GM21717 (cell line): ENCODE measurements at regions not wholly inside any gene's neighbourhood (a gene's known extent, or its start where the extent isn't known, plus 50 kb on each side); places are given as distances from the start of the nearest gene placed in this dataset.

Source experiments
- ATAC-seq: cut with Tn5 transposase; IDR thresholded peaks from one replicate; pipeline ENCODE4 v1.9.1; 2021; ENCODE audit warnings: mild to moderate bottlenecking, moderate library complexity; ENCODE audit not compliant: unreplicated experiment

DNA sequence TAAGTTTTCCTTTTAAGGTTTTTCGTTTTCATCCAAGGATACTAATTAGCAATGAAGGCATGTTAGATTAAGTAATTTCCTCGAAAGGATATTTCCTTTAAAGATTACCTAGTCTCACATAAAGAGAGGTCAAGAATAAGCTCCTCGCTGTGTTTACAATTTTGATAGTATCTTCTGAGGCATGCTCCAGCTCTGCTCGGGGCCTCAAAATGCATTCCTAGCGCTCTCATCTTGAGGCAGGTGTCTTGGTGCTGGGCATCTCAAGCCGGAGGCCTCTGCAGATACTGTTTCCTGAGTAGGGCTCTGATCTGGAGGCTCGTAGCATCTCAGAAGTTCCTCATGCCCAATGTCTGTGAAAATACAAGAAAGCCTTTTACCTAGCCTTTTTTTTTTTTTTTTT is 128.6 kb upstream of the SNX19 start:
- no peak for ATAC-seq

DNA sequence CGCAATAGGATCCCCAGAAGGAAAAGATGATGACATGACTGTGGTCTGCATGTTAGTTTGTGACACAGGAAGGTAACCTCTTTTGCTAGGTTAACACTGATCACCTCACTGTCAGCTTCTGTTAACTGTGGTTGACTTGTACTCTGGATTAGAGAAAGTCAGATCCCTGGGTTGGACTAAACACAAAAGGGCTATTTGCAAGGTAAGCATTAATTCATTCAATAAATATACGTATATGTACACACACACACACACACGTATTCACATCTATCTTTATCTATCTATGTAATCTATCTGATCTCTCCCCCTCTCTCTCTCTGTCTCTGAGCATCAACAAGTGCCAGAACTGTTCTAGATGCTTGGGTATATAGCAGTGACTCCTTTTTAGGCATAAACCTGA is 136.1 kb upstream of the SNX19 start:
- no peak for ATAC-seq

- no peak for ATAC-seq
Observed at GRCh38 chr11:131056036-131056435, 139.8 kb upstream of the SNX19 start.

GRCh38 chr11:131063638-131064037 is 147.4 kb upstream of the SNX19 start:
- ATAC-seq, result no peak

DNA sequence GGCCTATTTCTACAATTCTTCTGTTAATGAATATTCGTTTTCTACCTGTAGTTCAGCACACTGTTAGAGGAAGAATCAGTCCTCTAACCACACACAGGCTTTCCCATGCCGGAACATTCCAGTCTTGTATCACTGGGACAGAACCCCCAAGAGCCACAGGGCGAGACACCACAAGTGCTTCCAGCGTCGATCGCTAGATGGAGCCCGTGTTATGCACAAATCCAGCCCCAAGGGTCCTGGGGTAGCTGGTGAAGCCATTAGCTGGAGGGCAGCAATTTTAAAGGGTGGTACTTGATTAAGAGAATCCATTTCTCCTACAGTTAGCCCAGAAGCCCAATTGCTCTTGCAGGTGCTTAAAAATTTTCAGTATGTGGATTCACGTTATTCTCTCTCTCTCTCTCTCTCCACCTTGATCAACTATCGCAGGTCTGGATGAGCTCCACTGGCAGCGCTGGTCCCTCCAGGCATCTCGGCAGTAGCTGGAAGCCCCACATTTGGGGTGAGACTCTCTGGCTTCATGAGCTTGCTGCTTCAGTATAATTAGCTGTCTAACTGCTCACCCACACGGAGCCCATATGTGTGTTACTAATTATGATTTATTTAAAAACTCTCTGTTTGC is 148.2 kb upstream of the SNX19 start:
- ATAC-seq, result peak; percentile 56

GRCh38 chr11:131065435-131066413 is 149.4 kb upstream of the SNX19 start:
- no peak for ATAC-seq

DNA sequence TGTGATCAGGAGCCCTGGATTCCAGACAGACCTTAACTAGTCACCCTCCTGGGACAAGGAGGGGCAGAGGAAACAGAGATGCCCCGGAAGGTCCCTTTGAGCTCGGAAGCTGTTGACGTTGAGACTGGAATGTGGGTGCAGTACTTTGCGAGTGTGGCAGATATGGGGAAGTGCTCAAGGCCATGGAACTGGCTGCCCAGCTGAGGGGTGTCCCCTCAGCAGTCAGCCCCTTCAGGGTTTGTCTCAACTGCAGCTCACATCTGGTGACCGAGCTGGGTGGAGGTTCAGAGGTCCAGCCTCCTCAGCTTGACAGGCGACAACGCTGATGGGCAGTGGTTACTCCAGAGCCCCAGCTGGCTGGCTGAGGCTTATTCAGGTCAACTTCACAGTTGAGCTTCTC is 150.3 kb upstream of the SNX19 start:
- ATAC-seq, result no peak

GRCh38 chr11:131070365-131070764 is 154.1 kb upstream of the SNX19 start:
- no peak for ATAC-seq

GRCh38 chr11:131073167-131073566 is 156.9 kb upstream of the SNX19 start:
- ATAC-seq, result no peak

DNA sequence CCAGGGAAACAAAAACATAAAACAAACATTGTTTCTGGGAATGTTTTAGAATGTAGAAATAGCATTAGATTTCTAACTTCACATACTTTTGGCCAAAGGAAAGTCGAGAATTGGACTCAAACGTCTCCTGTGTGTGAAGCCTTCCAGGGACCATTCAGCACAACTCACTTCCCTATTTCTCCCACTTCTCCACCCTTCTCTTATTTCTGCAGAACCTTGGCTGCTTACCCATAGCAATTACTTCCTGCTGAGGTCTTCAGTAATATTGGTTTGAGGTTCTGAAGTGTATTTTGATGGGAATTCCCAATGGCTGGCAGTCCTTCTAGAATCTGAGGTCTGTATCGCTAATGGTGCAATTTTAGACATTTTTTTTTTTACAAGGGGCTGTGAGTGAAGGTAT is 158.3 kb upstream of the SNX19 start:
- no peak for ATAC-seq

GRCh38 chr11:131077340-131077739 is 161.1 kb upstream of the SNX19 start:
- no peak for ATAC-seq

GRCh38 chr11:131079036-131079435 is 162.8 kb upstream of the SNX19 start:
- ATAC-seq, result no peak

DNA sequence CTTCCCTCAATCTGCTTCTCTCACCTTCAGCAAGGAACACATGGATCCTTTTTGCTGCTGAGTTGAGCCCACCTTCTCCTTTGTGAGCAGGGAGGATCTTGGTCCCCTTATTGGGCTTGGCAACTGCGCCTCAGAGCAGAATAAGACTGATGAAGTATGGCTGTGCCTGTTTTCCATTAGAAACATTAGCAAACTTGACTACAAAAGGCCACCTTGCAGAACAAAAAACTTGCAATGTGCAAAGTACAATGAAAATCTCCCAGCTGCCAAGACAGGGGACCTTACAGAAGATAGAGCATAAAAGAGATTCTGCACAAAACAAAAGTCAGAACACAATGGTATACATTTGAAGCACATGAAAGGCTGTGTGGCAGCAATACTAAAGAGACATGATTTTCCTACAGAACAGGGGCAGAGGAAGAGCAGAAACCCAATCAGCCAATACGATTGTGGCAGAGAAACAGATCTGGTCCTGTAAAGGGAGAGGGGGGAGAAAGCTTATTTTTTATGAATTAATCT is 173.5 kb upstream of the SNX19 start:
- no peak for ATAC-seq

- no peak for ATAC-seq
Observed at GRCh38 chr11:131092469-131092868, 176.2 kb upstream of the SNX19 start.

DNA sequence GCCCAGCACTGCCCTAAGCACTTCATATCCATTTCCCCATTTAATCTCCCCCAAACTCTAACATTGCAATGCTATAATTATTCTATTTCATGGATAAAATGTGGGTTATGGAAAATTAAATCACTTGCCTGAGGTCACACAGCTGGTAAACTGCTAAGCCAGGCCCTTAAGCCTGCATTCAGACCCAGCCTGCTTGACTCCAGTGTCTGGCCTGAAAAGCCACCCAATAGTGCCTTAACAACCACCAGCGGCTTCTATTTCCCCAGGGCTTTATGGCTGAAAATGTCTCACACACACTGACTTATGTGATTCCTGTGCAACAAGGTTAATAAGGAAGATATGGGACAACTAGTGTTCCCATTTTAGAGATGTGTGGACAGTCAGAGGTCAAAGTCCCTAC is 178.5 kb upstream of the SNX19 start:
- ATAC-seq, result no peak

GRCh38 chr11:131095511-131096185 is 179.4 kb upstream of the SNX19 start:
- ATAC-seq, result no peak

- no peak for ATAC-seq
Observed at GRCh38 chr11:131099013-131099412, 182.7 kb upstream of the SNX19 start.

DNA sequence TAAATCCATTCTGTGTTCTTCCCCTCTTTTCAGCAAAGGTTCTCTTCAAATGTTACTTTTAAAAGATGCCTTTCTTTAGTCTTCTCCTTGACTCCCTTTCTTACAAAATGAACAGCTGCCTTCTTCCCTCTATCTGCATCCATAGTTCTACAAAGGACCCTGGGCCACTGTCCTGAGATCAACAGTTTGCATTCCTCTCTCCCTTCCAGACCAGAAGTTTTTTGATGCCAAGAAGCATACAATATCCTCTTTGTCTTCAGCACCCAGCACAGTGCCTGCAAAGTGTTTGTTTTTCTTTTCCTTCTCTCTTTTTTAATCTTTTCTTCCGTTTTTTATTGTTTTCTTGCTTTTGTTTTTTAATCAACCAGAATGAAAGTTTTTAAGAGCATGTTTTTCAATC is 183.5 kb upstream of the SNX19 start:
- no peak for ATAC-seq

- ATAC-seq, result no peak
Observed at GRCh38 chr11:131108760-131109159, 192.5 kb upstream of the SNX19 start.

DNA sequence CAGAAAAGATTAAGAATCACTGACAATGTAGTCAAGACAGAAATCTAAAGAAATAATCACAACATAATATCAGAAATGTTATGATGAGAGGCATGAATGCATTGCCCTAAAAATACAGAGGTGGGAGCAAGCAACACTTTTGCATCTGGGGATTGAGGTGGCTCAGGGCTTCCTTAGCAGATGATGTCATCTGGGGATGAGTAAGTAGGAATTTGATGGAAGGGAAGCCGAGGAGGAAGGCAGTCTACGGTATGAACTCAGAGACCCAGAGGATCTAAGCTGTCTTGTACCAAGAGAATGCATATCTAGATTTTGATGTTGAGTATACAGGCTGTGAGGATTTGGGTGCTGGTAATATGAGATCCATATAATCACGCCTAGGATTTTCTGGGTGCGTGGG is 193.0 kb upstream of the SNX19 start:
- no peak for ATAC-seq

DNA sequence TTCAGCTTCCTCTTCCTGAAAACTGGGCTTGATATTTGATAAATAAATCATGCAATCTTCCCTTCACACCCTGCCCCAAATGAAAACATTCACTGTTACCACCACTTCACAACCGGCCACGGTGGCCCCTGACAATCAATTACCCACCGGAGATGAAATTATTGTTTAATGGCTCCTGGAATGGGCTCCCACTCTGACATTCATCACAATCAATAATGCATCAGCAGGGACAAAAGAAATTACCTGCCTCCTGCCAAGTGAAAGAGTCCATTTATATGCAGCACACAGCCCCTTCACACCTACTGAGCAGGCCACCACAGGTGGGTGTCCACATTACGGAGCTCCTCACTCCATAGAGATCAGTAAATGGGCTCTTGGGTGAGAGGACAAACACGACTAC is 193.5 kb upstream of the SNX19 start:
- ATAC-seq, result no peak

GRCh38 chr11:131111775-131112174 is 195.5 kb upstream of the SNX19 start:
- ATAC-seq, result no peak
